ENCODE measurements at regions not wholly inside any gene's neighbourhood (a gene's known extent, or its start where the extent isn't known, plus 50 kb on each side); places are given as distances from the start of the nearest gene placed in this dataset.

DNA sequence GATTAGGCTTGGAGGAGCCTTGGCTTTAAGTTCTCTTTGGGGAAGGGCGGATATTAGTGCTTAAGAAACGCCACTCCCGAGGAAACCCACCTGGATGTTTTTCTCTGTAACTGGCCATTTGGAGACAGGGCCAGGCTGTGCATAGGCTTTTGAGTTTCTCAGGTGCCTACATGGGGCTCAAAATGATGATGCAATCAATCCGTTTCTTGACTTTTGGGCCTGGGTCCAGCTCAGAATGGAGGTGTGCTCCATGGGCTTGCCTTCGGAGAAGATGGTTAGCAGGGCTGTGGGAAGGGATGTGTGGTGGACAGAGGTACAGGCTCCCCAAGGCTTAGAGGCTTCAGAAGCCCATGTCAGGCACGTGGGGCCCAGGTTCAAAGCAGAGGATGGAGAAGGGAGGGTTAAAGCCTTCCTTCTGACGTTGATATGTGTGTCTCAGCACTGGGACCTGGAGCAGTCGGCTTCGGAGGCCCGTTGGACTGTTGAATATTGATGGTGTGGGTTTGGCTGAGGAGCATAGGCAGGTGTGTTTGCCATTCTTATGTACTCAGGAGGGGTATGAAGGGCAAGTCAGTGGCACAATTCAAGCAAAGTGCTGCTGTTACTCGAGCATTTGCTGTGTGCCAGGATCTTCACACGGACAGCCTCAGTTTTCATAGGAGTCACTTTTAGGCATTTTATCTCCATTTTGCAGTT lies 82.8 kb downstream of the SLC25A47 start:
- H3K27me3 ChIP-seq (ENCODE audit: control insufficient read depth, insufficient read depth, low read length), result no peaks in the 10 kb centered on the region
- peaks cover 6% of the 10 kb centered on the region for H3K36me3 ChIP-seq (ENCODE audit: control insufficient read depth, insufficient read depth, low read length)
- DNase-seq (ENCODE audit: low read depth in 4 of 6, low spot score in 6 of 6), result no peak
- peaks cover 51% of the 10 kb centered on the region for H3K4me1 ChIP-seq (ENCODE audit: control insufficient read depth, insufficient read depth, low read length)
- H3K9me3 ChIP-seq (ENCODE audit: control insufficient read depth, insufficient read depth, low read length), result no peaks in the 10 kb centered on the region
- no peak overlapping the region for H3K27ac ChIP-seq (ENCODE audit: low read depth, low read length)
- no peak overlapping the region for H3K4me3 ChIP-seq (ENCODE audit: low read depth, low read length)
- 79% methylated on average over 12 of the region's 12 CpGs for WGBS (ENCODE audit: insufficient coverage)

DNA sequence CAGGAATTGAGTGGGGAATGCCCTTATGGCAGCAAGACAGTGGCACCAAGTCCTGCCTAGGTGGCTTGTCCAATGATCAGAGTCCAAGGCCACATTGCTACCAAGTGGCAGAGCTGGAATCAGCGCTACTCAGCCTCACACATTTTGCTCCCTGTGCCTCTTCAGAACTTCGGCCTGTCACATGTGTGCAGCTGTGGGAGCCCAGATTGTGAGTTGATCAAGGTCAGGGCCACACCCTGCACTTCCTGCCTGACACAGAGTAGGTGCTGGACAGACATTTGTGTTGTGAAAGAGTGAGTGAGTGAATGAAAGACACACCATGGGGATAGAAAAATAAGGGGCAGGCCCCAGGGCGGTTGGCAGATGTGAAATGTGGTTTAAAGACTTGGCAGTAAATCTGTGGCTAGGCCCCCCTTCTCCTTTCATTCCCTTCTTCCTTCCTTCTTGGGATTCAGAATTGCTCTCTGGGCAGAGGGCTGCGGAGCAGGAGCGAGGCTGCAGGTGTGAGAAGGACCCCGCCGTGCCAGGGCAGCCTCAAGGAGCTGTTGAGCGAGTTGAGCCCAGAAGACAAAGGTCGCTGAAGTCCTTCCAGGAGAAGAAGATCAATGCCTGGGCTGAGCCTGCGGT lies 83.5 kb downstream of the SLC25A47 start:
- 60% methylated on average over 7 of the region's 10 CpGs for WGBS (ENCODE audit: insufficient coverage)
- Histone ChIP-seq H3K4me1 (ENCODE audit: control insufficient read depth, insufficient read depth, low read length) (peaks cover 44% of the 10 kb centered on the region), H3K27ac (ENCODE audit: low read depth, low read length) (no peak overlapping the region), H3K4me3 (ENCODE audit: low read depth, low read length) (no peak overlapping the region), H3K36me3 (ENCODE audit: control insufficient read depth, insufficient read depth, low read length) (peaks cover 6% of the 10 kb centered on the region), H3K27me3 (ENCODE audit: control insufficient read depth, insufficient read depth, low read length) (no peaks in the 10 kb centered on the region), H3K9me3 (ENCODE audit: control insufficient read depth, insufficient read depth, low read length) (no peaks in the 10 kb centered on the region)
- DNase-seq (ENCODE audit: low read depth in 4 of 6, low spot score in 6 of 6), result no peak

- Histone ChIP-seq H3K4me1 (ENCODE audit: control insufficient read depth, insufficient read depth, low read length) (peaks cover 38% of the 10 kb centered on the region), H3K27me3 (ENCODE audit: control insufficient read depth, insufficient read depth, low read length) (no peaks in the 10 kb centered on the region), H3K4me3 (ENCODE audit: low read depth, low read length) (no peak overlapping the region), H3K9me3 (ENCODE audit: control insufficient read depth, insufficient read depth, low read length) (no peaks in the 10 kb centered on the region), H3K36me3 (ENCODE audit: control insufficient read depth, insufficient read depth, low read length) (peaks cover 6% of the 10 kb centered on the region), H3K27ac (ENCODE audit: low read depth, low read length) (no peak overlapping the region)
- DNase-seq (ENCODE audit: low read depth in 4 of 6, low spot score in 6 of 6), result no peak
- 63% methylated on average over 7 of the region's 11 CpGs for WGBS (ENCODE audit: insufficient coverage)
Observed at GRCh38 chr14:100407376-100408102, 84.4 kb downstream of the SLC25A47 start.

DNA sequence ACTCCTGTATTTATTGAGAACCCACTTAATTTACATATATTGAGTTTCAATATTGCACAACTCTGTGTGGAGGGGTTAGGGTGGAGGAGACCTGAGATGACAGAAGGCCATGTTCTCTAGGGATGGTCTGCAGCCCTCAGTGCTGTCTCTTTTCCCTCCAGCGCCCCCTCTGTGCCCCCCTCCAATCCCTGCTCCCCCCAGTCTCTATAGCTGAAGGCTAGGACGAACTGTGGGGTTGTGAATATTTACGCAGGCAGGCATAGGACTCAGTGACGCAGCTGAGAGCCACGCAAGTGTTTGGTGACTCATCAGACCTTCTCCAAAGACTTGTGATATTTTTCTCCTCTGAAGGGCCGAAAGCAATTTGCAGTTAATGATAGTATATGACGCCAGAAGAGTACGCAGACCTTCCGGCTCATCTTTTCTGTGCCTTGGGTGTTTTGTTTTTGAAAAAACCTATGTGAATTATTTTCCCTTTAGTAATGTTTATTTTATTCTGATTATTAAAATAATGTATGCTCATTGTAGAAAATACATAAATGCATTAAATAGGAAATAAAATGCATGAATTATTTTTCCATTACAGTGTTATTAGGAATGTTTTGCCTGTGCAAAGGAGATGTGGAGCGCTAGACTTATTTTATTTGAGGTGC lies 85.3 kb downstream of the SLC25A47 start:
- WGBS (ENCODE audit: insufficient coverage), result 72% methylated on average over 3 of the region's 10 CpGs
- H3K27ac ChIP-seq (ENCODE audit: low read depth, low read length), result no peak overlapping the region
- DNase-seq (ENCODE audit: low read depth in 4 of 6, low spot score in 6 of 6), result peak in 1 of 6 donors; percentile 64

GRCh38 chr14:100409003-100409360 lies 85.8 kb downstream of the SLC25A47 start:
- H3K27ac ChIP-seq (ENCODE audit: low read depth, low read length), result no peak overlapping the region
- H3K36me3 ChIP-seq (ENCODE audit: control insufficient read depth, insufficient read depth, low read length), result peaks cover 5% of the 10 kb centered on the region
- DNase-seq (ENCODE audit: low read depth in 4 of 6, low spot score in 6 of 6), result no peak
- 78% methylated on average over 4 of the region's 6 CpGs for WGBS (ENCODE audit: insufficient coverage)
- H3K9me3 ChIP-seq (ENCODE audit: control insufficient read depth, insufficient read depth, low read length), result no peaks in the 10 kb centered on the region
- H3K4me3 ChIP-seq (ENCODE audit: low read depth, low read length), result no peak overlapping the region
- peaks cover 30% of the 10 kb centered on the region for H3K4me1 ChIP-seq (ENCODE audit: control insufficient read depth, insufficient read depth, low read length)
- no peaks in the 10 kb centered on the region for H3K27me3 ChIP-seq (ENCODE audit: control insufficient read depth, insufficient read depth, low read length)

More for the DNA sequence above, 85.3 kb downstream of the SLC25A47 start:
- Histone ChIP-seq H3K4me3 (ENCODE audit: low read depth, low read length) (no peak overlapping the region), H3K27me3 (ENCODE audit: control insufficient read depth, insufficient read depth, low read length) (no peaks in the 10 kb centered on the region), H3K36me3 (ENCODE audit: control insufficient read depth, insufficient read depth, low read length) (peaks cover 6% of the 10 kb centered on the region), H3K4me1 (ENCODE audit: control insufficient read depth, insufficient read depth, low read length) (peaks cover 31% of the 10 kb centered on the region), H3K9me3 (ENCODE audit: control insufficient read depth, insufficient read depth, low read length) (no peaks in the 10 kb centered on the region)

DNA sequence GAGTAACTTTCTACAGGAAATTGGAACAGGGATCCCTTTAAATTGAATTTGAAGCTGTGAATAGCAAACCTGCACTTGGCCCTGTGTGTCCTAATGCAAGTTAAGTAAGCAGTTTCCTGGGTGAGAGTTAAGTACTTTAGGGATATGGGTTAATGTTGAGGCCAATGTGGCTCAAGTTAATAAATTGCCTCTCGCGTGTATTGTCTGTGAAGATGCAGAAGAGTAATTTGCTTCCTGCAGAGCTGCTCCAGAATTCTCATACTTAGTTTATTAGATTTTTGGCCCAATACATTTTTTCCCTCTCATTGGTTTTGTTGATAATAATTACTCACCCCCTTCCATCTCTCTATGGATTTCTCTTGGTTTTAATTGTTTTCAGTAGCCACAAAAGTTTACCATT lies 86.5 kb downstream of the SLC25A47 start:
- Histone ChIP-seq H3K27me3 (ENCODE audit: control insufficient read depth, insufficient read depth, low read length) (no peaks in the 10 kb centered on the region), H3K27ac (ENCODE audit: low read depth, low read length) (no peak overlapping the region), H3K36me3 (ENCODE audit: control insufficient read depth, insufficient read depth, low read length) (peaks cover 3% of the 10 kb centered on the region), H3K4me3 (ENCODE audit: low read depth, low read length) (no peak overlapping the region), H3K4me1 (ENCODE audit: control insufficient read depth, insufficient read depth, low read length) (peaks cover 28% of the 10 kb centered on the region), H3K9me3 (ENCODE audit: control insufficient read depth, insufficient read depth, low read length) (no peaks in the 10 kb centered on the region)
- WGBS (ENCODE audit: insufficient coverage), result no CpG with 5 or more reads among the region's 2 CpGs
- peak in 1 of 6 donors; percentile 69 for DNase-seq (ENCODE audit: low read depth in 4 of 6, low spot score in 6 of 6)

DNA sequence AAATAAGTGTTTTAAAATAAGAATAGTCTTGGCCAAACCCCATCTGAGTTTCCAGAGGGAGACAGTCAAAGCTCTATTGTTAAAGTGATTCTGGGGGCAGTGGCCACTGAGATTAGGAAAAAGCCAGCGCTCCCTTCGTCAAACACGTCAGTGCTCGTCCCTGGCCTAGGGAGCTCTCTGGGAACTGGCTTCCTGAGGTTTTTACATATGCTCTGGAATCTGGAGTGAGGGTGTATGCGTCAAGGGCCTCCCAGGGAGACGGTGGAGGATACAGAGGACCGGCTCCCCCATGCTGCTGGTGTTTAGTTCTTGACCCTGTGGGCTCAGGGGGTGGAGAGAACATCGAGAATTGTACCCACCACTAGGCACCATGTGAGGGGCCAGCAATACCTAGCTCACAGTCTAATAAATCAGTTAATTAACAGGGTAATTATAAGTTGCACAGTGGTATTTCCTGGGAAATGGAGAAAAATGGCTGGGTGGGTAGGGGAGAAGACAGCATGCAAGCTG lies 87.0 kb downstream of the SLC25A47 start:
- no peak for DNase-seq (ENCODE audit: low read depth in 4 of 6, low spot score in 6 of 6)
- Histone ChIP-seq H3K27me3 (ENCODE audit: control insufficient read depth, insufficient read depth, low read length) (no peaks in the 10 kb centered on the region), H3K36me3 (ENCODE audit: control insufficient read depth, insufficient read depth, low read length) (peaks cover 3% of the 10 kb centered on the region), H3K27ac (ENCODE audit: low read depth, low read length) (no peak overlapping the region), H3K9me3 (ENCODE audit: control insufficient read depth, insufficient read depth, low read length) (no peaks in the 10 kb centered on the region), H3K4me3 (ENCODE audit: low read depth, low read length) (no peak overlapping the region), H3K4me1 (ENCODE audit: control insufficient read depth, insufficient read depth, low read length) (peaks cover 28% of the 10 kb centered on the region)
- 45% methylated on average over 7 of the region's 8 CpGs for WGBS (ENCODE audit: insufficient coverage)

DNA sequence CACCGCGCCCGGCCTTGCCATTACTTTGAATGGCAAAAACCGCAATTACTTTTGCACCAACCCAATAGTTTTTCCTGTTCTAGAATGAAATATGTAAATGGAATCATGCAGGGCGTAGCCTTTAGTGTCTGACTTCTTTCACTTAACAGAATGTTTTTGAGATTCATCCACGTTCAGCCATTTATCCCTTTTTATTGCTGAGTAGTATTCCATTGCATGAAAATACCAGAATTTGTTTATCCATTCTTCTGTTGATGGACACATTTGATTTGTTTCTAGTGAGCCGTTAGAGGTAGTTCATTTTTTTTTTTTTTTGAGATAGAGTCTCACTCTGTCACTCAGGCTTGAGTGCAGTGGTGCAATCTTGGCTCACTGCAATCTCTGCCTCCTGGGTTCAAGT lies 90.6 kb downstream of the SLC25A47 start:
- H3K9me3 ChIP-seq (ENCODE audit: control insufficient read depth, insufficient read depth, low read length), result no peaks in the 10 kb centered on the region
- 100% methylated on average over 1 of the region's 7 CpGs for WGBS (ENCODE audit: insufficient coverage)
- no peak overlapping the region for H3K27ac ChIP-seq (ENCODE audit: low read depth, low read length)

DNA sequence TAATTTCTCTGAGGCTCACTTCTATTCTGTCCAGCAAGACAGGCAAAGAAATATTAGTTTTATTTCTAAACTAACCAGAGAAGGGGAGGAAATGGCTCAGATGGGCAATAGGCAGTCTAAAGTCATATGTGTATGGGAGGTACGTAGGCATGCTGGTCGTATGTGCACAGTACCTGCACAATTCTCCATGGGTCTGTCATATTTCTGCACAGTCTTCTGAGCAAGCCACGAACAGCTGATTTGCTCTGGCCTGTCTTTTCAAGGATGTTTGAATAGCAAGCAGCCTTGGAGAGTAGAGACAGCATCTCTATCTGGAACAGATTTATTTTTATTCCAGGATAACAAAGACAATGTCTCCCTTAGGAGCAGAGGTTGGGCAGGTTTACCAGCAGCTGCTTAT lies 92.1 kb downstream of the SLC25A47 start:
- Histone ChIP-seq H3K4me1 (ENCODE audit: control insufficient read depth, insufficient read depth, low read length) (peaks cover 16% of the 10 kb centered on the region), H3K36me3 (ENCODE audit: control insufficient read depth, insufficient read depth, low read length) (peaks cover 3% of the 10 kb centered on the region), H3K27ac (ENCODE audit: low read depth, low read length) (no peak overlapping the region), H3K27me3 (ENCODE audit: control insufficient read depth, insufficient read depth, low read length) (no peaks in the 10 kb centered on the region), H3K4me3 (ENCODE audit: low read depth, low read length) (no peak overlapping the region), H3K9me3 (ENCODE audit: control insufficient read depth, insufficient read depth, low read length) (no peaks in the 10 kb centered on the region)
- no peak for DNase-seq (ENCODE audit: low read depth in 4 of 6, low spot score in 6 of 6)
- WGBS (ENCODE audit: insufficient coverage), result 89% methylated on average over 2 of the region's 3 CpGs

More for the DNA sequence above, 90.6 kb downstream of the SLC25A47 start:
- H3K36me3 ChIP-seq (ENCODE audit: control insufficient read depth, insufficient read depth, low read length), result peaks cover 3% of the 10 kb centered on the region
- peaks cover 16% of the 10 kb centered on the region for H3K4me1 ChIP-seq (ENCODE audit: control insufficient read depth, insufficient read depth, low read length)
- H3K27me3 ChIP-seq (ENCODE audit: control insufficient read depth, insufficient read depth, low read length), result no peaks in the 10 kb centered on the region
- no peak overlapping the region for H3K4me3 ChIP-seq (ENCODE audit: low read depth, low read length)
- no peak for DNase-seq (ENCODE audit: low read depth in 4 of 6, low spot score in 6 of 6)

Data from spinal cord (tissue), 9 donors.